ENCODE measurements at regions not wholly inside any gene's neighbourhood (a gene's known extent, or its start where the extent isn't known, plus 50 kb on each side); places are given as distances from the start of the nearest gene placed in this dataset.

- no peaks in the 10 kb centered on the region for H3K9me3 ChIP-seq
- no peak for TF ChIP-seq CTCF (IDR thresholded peaks at IDR 0.05)
- H3K4me3 ChIP-seq = no peak overlapping the region
- 32 to 43% methylated on average over 3 of the region's 3 CpGs for WGBS, 2 donors
- ATAC-seq (no peak), DNase-seq (no peak)
- intact Hi-C loops (cut with DNase I) = loop anchor here in 1 of 10 donors (10.0 kb wide), 1 partner anchor 190 kb away; no protein-coding TSS in a partner anchor
- H3K4me1 ChIP-seq = no peaks in the 10 kb centered on the region
- peaks cover 0 to 16% (median 2%) of the 10 kb centered on the region in 7 donors for H3K27me3 ChIP-seq
- no peak overlapping the region for H3K27ac ChIP-seq
- no peaks in the 10 kb centered on the region for H3K36me3 ChIP-seq
These were observed 153.4 kb downstream of the TMEM161B start for GRCh38 chr5:88115211-88115610.

GRCh38 chr5:88113429-88113828, 155.2 kb downstream of the TMEM161B start:
- no peaks in the 10 kb centered on the region for H3K36me3 ChIP-seq
- no peaks in the 10 kb centered on the region for H3K4me1 ChIP-seq
- H3K27ac ChIP-seq = no peak overlapping the region
- TF ChIP-seq CTCF (IDR thresholded peaks at IDR 0.05) = no peak
- DNase-seq (no peak), ATAC-seq (no peak)
- no peak overlapping the region for H3K4me3 ChIP-seq
- WGBS, 2 donors = 68 to 83% methylated on average over 1 of the region's 1 CpG
- peaks cover 0 to 16% (median 0%) of the 10 kb centered on the region in 7 donors for H3K27me3 ChIP-seq
- intact Hi-C loops (cut with DNase I) = loop anchor here in 1 of 10 donors (10.0 kb wide), 1 partner anchor 189 kb away; no protein-coding TSS in a partner anchor
- H3K9me3 ChIP-seq = no peaks in the 10 kb centered on the region

- ATAC-seq = no peak
- Histone ChIP-seq H3K27me3 (peaks cover 0 to 6% (median 0%) of the 10 kb centered on the region in 7 donors), H3K27ac (no peak overlapping the region), H3K4me1 (no peaks in the 10 kb centered on the region), H3K9me3 (no peaks in the 10 kb centered on the region), H3K36me3 (no peaks in the 10 kb centered on the region), H3K4me3 (no peak overlapping the region)
- no peak for DNase-seq
- 86 to 93% methylated on average over 5 of the region's 5 CpGs for WGBS, 2 donors
- no peak for TF ChIP-seq CTCF (IDR thresholded peaks at IDR 0.05)
- intact Hi-C loops (cut with DNase I) = loop anchor here in 1 of 10 donors (10.0 kb wide), 1 partner anchor 185 kb away; no protein-coding TSS in a partner anchor
These were observed 158.8 kb downstream of the TMEM161B start for GRCh38 chr5:88109818-88110217.

- TF ChIP-seq CTCF (IDR thresholded peaks at IDR 0.05) = no peak
- H3K27me3 ChIP-seq = peaks cover 0 to 8% (median 0%) of the 10 kb centered on the region in 7 donors
- H3K4me1 ChIP-seq = no peaks in the 10 kb centered on the region
- 73 to 77% methylated on average over 8 of the region's 8 CpGs for WGBS, 2 donors
- ATAC-seq = no peak
- H3K4me3 ChIP-seq = no peak overlapping the region
- no peaks in the 10 kb centered on the region for H3K36me3 ChIP-seq
- intact Hi-C loops (cut with DNase I) = no loop called here
- no peak for DNase-seq
- H3K9me3 ChIP-seq = no peaks in the 10 kb centered on the region
- H3K27ac ChIP-seq = no peak overlapping the region
These were observed 160.0 kb downstream of the TMEM161B start for GRCh38 chr5:88108490-88109279.

Data from heart right ventricle (tissue), 16 donors.